A549 (cell line): ENCODE measurements at regions not wholly inside any gene's neighbourhood (a gene's known extent, or its start where the extent isn't known, plus 50 kb on each side); places are given as distances from the start of the nearest gene placed in this dataset.

Source experiments
- ATAC-seq, 2 experiments: fragments of 200-7000 bp in 1 of 2; fragments of >200 bp in 1 of 2; cut with Nextera tagmentation in 1 of 2; cut with Tn5 transposase in 1 of 2; 3 replicates each; pipeline versions ENCODE4 v1.8.0 to v1.9.1; 2018 to 2020; ENCODE audit warnings: mild to moderate bottlenecking in 1 of 2, moderate library complexity in 1 of 2
- CTCF ChIA-PET: fragments of 300-600 bp; sonication (Branson Sonifier 250); formaldehyde crosslinking; extraction: SDS; loops from one replicate; lab custom pipeline; 2021; ENCODE audit warnings: antibody characterized with exemption, inconsistent platforms; lab: Yijun Ruan, JAX
- POLR2A ChIA-PET: fragments of 350-600 bp; formaldehyde crosslinking; extraction: SDS; loops from one replicate; lab custom pipeline; 2021; ENCODE audit warnings: antibody characterized with exemption, inconsistent platforms; lab: Yijun Ruan, JAX
- DNase-seq, 2 experiments: peaks; one replicate each; pipeline versions ENCODE4 v3.0.0 to v3.0.0-alpha.2; 2011 to 2016; ENCODE audit warnings: low read depth in 1 of 2, low spot score in 1 of 2
- FAIRE-seq: peaks from 2 replicates; lab custom pipeline; 2011; peaks lifted over from hg19 to GRCh38; lab: Jason Lieb, UNC
- H3K27ac ChIP-seq, 2 experiments: fragments of >200 bp; sonication (Bioruptor Twin); formaldehyde crosslinking; 3 replicates each; pipeline ENCODE4 v1.5.1; 2016 to 2017
- H3K4me1 ChIP-seq: fragments of >200 bp; sonication (Bioruptor Twin); formaldehyde crosslinking; 3 replicates; pipeline ENCODE4 v1.6.1; 2016
- H3K4me2 ChIP-seq: fragments of >200 bp; sonication (Bioruptor Twin); formaldehyde crosslinking; 3 replicates; pipeline ENCODE4 v1.6.1; 2016
- H3K4me3 ChIP-seq: fragments of >200 bp; sonication (Bioruptor Twin); formaldehyde crosslinking; 3 replicates; pipeline ENCODE4 v1.5.1; 2016
- H3K9me3 ChIP-seq: fragments of >200 bp; sonication (Bioruptor Twin); formaldehyde crosslinking; 3 replicates; pipeline ENCODE4 v1.6.1; 2016
- EHF ChIP-seq: fragments of 250-450 bp; sonication (Bioruptor Pico); IDR thresholded peaks from 2 replicates; pipeline ENCODE4 v1.5.0; 2020; ENCODE audit warnings: mild to moderate bottlenecking
- ESRRA ChIP-seq: fragments of 150-350 bp; IDR thresholded peaks from 2 replicates; pipeline ENCODE4 v1.6.1; 2014; ENCODE audit warnings: mild to moderate bottlenecking, low read length, borderline replicate concordance
- FOXS1 ChIP-seq: fragments of 250-450 bp; sonication (Bioruptor Pico); IDR thresholded peaks from 2 replicates; pipeline ENCODE4 v1.5.0; 2020; ENCODE audit warnings: mild to moderate bottlenecking, moderate library complexity
- HDAC2 ChIP-seq: fragments of 200-600 bp; sonication (generic); IDR thresholded peaks from 2 replicates; pipeline ENCODE4 v1.6.1; 2016
- HOXB13 ChIP-seq: fragments of 250-450 bp; sonication (Bioruptor Pico); IDR thresholded peaks from 2 replicates; pipeline ENCODE4 v1.5.0; 2020; ENCODE audit warnings: low read depth, mild to moderate bottlenecking, moderate library complexity
- MYC ChIP-seq: IDR thresholded peaks from 2 replicates; pipeline ENCODE4 v1.6.1; 2012; ENCODE audit warnings: mild to moderate bottlenecking, inconsistent platforms, low read length, improper control_type of control experiment, borderline replicate concordance
- NPAS2 ChIP-seq: fragments of 250-450 bp; sonication (Bioruptor Pico); IDR thresholded peaks from 2 replicates; pipeline ENCODE4 v1.8.0; 2022; ENCODE audit warnings: mild to moderate bottlenecking, moderate library complexity, borderline replicate concordance
- POLR2A ChIP-seq: IDR thresholded peaks from 2 replicates; pipeline ENCODE4 v1.6.1; 2012; ENCODE audit warnings: mild to moderate bottlenecking, low read length
- POLR2AphosphoS2 ChIP-seq: conservative IDR thresholded peaks from 2 replicates; pipeline ENCODE4 v1.6.1; 2012; ENCODE audit warnings: low read length, improper control_type of control experiment, inconsistent platforms
- RAD21 ChIP-seq, 2 experiments: fragments of >200 bp in 1 of 2; sonication (Bioruptor Twin) in 1 of 2; formaldehyde crosslinking in 1 of 2; IDR thresholded peaks in 1 of 2; conservative IDR thresholded peaks in 1 of 2; 2 replicates in 1 of 2; 3 replicates in 1 of 2; pipeline ENCODE4 v1.6.1; 2012 to 2018; ENCODE audit warnings: inconsistent platforms in 1 of 2
- RFX5 ChIP-seq: fragments of 450-650 bp; IDR thresholded peaks from 2 replicates; pipeline ENCODE4 v1.7.1; 2014; ENCODE audit warnings: antibody characterized with exemption, mild to moderate bottlenecking, moderate library complexity
- RNF2 ChIP-seq: fragments of 200-600 bp; sonication (generic); IDR thresholded peaks from 2 replicates; pipeline ENCODE4 v1.6.1; 2016; ENCODE audit warnings: low read depth, mild to moderate bottlenecking, antibody characterized with exemption, moderate library complexity, borderline replicate concordance
- SMC3 ChIP-seq: fragments of >200 bp; sonication (Bioruptor Twin); formaldehyde crosslinking; IDR thresholded peaks from 3 replicates; pipeline ENCODE4 v1.6.1; 2018; ENCODE audit warnings: inconsistent platforms
- SREBF2 ChIP-seq: fragments of 450-650 bp; IDR thresholded peaks from 2 replicates; pipeline ENCODE4 v1.6.1; 2014; ENCODE audit warnings: mild to moderate bottlenecking, moderate library complexity
- ZC3H11A ChIP-seq: fragments of 450-650 bp; IDR thresholded peaks from 2 replicates; pipeline ENCODE4 v1.6.1; 2014; ENCODE audit warnings: antibody characterized with exemption, mild to moderate bottlenecking
- WGBS: methylation state at CpG from one replicate; pipeline ENCODE4 v1.1.6; 2017; ENCODE audit errors: missing lambda C conversion rate; 5-methylcytosine and 5-hydroxymethylcytosine counted together
- TF ChIP-seq, protein P1 (sequence below): IDR thresholded peaks from 2 replicates; pipeline ENCODE4 v1.6.1; 2012
- TF ChIP-seq, protein P2 (sequence below): fragments of 250-450 bp; sonication (Bioruptor Pico); IDR thresholded peaks from 2 replicates; pipeline ENCODE4 v1.5.0; 2021; ENCODE audit warnings: mild to moderate bottlenecking, moderate library complexity, borderline replicate concordance
- TF ChIP-seq, protein P3 (sequence below): IDR thresholded peaks from 2 replicates; pipeline ENCODE4 v1.6.1; 2012; ENCODE audit warnings: low read depth, borderline replicate concordance
- TF ChIP-seq, protein P4 (sequence below): fragments of 250-450 bp; sonication (Bioruptor Pico); IDR thresholded peaks from 2 replicates; pipeline ENCODE4 v1.5.0; 2020; ENCODE audit warnings: low read depth, mild to moderate bottlenecking, moderate library complexity
- TF ChIP-seq, protein P5 (sequence below): IDR thresholded peaks from 2 replicates; pipeline ENCODE4 v1.6.1; 2012

DNA sequence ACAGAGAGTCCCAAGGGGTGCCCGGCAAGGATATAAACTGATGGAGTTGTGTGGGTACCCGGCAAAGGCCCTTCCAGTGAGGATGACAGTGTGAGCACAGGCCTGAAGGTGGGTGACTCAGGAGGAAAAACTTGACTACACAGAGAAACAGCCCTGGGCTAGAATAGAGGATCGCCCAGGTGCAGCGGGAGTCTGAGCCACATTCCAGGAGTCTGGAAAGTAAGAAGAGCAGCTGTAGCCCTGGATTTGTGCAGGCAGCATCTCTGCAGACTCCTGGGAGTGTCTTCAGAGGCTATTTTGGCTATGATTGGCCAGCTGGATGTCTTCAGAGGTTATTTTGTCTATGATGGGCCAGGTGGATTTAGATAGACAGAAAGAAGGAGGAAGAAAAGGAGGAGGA lies 367.6 kb upstream of the MKI67 start:
- ATAC-seq (no peak), FAIRE-seq (no peak), DNase-seq (no peak)
- Histone ChIP-seq H3K27ac (no peak overlapping the region), H3K4me3 (no peak overlapping the region), H3K9me3 (no peaks in the 10 kb centered on the region), H3K4me1 (no peaks in the 10 kb centered on the region), H3K4me2 (no peak overlapping the region)
- ChIA-PET POLR2A (no interaction called here), CTCF (no interaction called here)
- 5% methylated on average over 4 of the region's 4 CpGs for WGBS
- TF ChIP-seq HDAC2 (no peak), HOXB13 (CRISPR knock-in tag) (no peak), NPAS2 (CRISPR knock-in tag) (no peak), MYC (no peak), ESRRA (no peak), ZC3H11A (no peak), EHF (CRISPR knock-in tag) (no peak), POLR2AphosphoS2 (no peak), RNF2 (no peak), POLR2A (no peak), SREBF2 (no peak)
- TF ChIP-seq, protein P1, sequence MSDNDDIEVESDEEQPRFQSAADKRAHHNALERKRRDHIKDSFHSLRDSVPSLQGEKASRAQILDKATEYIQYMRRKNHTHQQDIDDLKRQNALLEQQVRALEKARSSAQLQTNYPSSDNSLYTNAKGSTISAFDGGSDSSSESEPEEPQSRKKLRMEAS: no peak
- TF ChIP-seq, protein P2, sequence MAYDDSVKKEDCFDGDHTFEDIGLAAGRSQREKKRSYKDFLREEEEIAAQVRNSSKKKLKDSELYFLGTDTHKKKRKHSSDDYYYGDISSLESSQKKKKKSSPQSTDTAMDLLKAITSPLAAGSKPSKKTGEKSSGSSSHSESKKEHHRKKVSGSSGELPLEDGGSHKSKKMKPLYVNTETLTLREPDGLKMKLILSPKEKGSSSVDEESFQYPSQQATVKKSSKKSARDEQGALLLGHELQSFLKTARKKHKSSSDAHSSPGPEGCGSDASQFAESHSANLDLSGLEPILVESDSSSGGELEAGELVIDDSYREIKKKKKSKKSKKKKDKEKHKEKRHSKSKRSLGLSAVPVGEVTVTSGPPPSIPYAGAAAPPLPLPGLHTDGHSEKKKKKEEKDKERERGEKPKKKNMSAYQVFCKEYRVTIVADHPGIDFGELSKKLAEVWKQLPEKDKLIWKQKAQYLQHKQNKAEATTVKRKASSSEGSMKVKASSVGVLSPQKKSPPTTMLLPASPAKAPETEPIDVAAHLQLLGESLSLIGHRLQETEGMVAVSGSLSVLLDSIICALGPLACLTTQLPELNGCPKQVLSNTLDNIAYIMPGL (CRISPR knock-in tag): no peak
- TF ChIP-seq, protein P3, sequence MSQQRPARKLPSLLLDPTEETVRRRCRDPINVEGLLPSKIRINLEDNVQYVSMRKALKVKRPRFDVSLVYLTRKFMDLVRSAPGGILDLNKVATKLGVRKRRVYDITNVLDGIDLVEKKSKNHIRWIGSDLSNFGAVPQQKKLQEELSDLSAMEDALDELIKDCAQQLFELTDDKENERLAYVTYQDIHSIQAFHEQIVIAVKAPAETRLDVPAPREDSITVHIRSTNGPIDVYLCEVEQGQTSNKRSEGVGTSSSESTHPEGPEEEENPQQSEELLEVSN: no peak

DNA sequence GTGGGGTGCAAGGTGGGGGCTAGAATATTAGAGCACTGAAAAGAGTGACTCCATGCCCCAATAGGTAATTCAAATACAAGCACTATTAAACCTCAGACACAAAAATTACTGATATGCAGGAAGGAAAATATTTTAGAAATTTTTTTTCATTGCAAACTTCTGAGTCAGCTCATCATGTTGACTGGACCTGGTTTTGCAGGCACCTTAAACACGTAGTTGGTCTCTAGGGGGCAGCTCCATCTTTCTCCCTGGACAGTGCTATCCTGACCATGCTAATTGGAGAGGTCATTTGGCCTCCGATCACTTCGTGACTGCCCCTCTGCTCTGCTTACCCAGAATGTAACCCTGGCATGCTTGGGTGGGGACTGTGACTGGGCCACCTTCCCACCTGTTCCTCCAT lies 368.4 kb upstream of the MKI67 start:
- POLR2A ChIA-PET: no interaction called here
- H3K27ac ChIP-seq: no peak overlapping the region
- TF ChIP-seq, protein P1: no peak
- TF ChIP-seq FOXS1 (CRISPR knock-in tag): no peak
- no peak for TF ChIP-seq SMC3
- H3K9me3 ChIP-seq: no peaks in the 10 kb centered on the region
- 55% methylated on average over 3 of the region's 3 CpGs for WGBS
- DNase-seq: no peak
- no peaks in the 10 kb centered on the region for H3K4me1 ChIP-seq
- ATAC-seq: no peak
- no peak for FAIRE-seq
- no peak overlapping the region for H3K4me3 ChIP-seq
- CTCF ChIA-PET: interaction anchor here (0.6 kb wide), 1 partner anchor 1401 kb away, joined by 4 read pairs; no protein-coding TSS in a partner anchor
- no peak overlapping the region for H3K4me2 ChIP-seq

DNA sequence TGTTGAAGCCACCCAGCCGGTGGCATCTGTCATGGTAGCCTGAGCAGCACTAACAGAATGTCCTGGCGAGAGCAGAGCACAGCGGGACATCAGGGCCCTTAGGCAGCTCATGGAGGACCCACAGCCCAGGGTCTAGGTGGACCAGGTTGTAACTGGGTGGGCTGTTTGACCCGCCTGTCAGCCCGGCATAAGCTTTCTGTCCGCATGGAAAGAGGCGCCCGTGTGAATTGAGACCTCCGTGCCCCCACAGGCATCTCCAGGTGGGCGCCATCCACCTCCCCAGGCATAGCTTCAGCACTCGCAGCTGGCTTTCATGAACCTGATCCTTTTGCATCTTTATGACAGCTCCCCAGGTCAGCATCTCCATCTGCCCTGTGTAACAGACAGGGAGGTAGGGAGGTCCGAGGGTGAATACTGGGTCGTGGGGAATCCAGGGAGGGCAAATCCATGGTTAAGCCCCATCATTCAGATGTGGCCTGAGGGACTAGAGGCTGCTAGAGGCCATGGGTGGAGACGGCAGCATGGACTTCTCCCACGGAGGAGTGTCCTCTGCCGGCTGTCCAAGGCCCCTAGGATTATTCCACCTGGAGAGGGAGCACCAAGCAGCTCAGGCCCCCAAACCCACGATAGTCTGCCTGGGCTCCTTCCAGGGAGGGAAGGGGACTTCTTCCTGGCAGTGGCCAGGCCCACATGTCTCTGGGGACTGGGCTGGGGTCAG lies 371.6 kb upstream of the MKI67 start:
- DNase-seq: no peak
- POLR2A ChIA-PET: no interaction called here
- no peaks in the 10 kb centered on the region for H3K4me1 ChIP-seq
- no peak for FAIRE-seq
- 18% methylated on average over 10 of the region's 17 CpGs for WGBS
- no peaks in the 10 kb centered on the region for H3K9me3 ChIP-seq
- CTCF ChIA-PET: interaction anchor here (1.1 kb wide), 1 partner anchor 17 kb away, joined by 3 read pairs; no protein-coding TSS in a partner anchor
- H3K4me3 ChIP-seq: no peak overlapping the region
- H3K27ac ChIP-seq: no peak overlapping the region
- TF ChIP-seq, protein P1: no peak
- no peak for TF ChIP-seq RFX5
- TF ChIP-seq RAD21 (conservative IDR thresholded peaks at IDR 0.05 in 1 of 2, IDR thresholded peaks at IDR 0.05 in 1 of 2): no peak
- TF ChIP-seq, protein P4, sequence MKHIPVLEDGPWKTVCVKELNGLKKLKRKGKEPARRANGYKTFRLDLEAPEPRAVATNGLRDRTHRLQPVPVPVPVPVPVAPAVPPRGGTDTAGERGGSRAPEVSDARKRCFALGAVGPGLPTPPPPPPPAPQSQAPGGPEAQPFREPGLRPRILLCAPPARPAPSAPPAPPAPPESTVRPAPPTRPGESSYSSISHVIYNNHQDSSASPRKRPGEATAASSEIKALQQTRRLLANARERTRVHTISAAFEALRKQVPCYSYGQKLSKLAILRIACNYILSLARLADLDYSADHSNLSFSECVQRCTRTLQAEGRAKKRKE (CRISPR knock-in tag): no peak
- TF ChIP-seq, protein P5, sequence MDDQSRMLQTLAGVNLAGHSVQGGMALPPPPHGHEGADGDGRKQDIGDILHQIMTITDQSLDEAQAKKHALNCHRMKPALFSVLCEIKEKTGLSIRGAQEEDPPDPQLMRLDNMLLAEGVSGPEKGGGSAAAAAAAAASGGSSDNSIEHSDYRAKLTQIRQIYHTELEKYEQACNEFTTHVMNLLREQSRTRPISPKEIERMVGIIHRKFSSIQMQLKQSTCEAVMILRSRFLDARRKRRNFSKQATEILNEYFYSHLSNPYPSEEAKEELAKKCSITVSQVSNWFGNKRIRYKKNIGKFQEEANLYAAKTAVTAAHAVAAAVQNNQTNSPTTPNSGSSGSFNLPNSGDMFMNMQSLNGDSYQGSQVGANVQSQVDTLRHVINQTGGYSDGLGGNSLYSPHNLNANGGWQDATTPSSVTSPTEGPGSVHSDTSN: no peak
- no peak for TF ChIP-seq ESRRA
- TF ChIP-seq, all 56 proteins: peak for 0
- no peak for ATAC-seq
- H3K4me2 ChIP-seq: no peak overlapping the region
